ENCODE measurements at regions not wholly inside any gene's neighbourhood (a gene's known extent, or its start where the extent isn't known, plus 50 kb on each side); places are given as distances from the start of the nearest gene placed in this dataset.

DNA sequence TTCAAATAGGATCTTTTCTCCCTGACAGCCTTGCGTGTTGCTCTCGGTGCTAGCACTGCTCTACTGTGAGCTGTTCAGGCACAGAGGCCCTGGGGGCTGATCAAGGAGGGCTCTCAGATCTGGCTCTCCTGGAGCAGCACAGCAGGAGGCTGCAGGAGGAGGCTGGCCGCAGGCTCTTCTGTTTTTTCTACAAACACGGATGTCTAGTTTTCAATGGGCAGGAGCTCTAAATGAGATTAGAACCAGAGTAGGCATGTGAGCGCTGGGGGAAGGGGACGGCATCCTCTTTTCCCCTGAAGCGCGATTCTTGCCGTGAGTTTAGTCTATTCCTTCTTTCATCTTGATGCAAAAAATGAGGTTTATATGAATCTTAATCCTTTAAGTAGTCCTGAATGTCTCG, 61.7 kb upstream of the IRX4 start:
- TF ChIP-seq POLR2A (IDR thresholded peaks at IDR 0.05; ENCODE audit: borderline replicate concordance, extremely low read depth, insufficient read depth, insufficient read length) (no peak), ZFX (IDR thresholded peaks at IDR 0.05) (no peak), POLR2AphosphoS5 (IDR thresholded peaks at IDR 0.05; ENCODE audit: low read depth, low read length) (no peak), SP1 (IDR thresholded peaks at IDR 0.05; ENCODE audit: low read depth) (no peak)
- TF ChIP-seq, protein P1, sequence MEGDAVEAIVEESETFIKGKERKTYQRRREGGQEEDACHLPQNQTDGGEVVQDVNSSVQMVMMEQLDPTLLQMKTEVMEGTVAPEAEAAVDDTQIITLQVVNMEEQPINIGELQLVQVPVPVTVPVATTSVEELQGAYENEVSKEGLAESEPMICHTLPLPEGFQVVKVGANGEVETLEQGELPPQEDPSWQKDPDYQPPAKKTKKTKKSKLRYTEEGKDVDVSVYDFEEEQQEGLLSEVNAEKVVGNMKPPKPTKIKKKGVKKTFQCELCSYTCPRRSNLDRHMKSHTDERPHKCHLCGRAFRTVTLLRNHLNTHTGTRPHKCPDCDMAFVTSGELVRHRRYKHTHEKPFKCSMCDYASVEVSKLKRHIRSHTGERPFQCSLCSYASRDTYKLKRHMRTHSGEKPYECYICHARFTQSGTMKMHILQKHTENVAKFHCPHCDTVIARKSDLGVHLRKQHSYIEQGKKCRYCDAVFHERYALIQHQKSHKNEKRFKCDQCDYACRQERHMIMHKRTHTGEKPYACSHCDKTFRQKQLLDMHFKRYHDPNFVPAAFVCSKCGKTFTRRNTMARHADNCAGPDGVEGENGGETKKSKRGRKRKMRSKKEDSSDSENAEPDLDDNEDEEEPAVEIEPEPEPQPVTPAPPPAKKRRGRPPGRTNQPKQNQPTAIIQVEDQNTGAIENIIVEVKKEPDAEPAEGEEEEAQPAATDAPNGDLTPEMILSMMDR (IDR thresholded peaks at IDR 0.05 in 2 of 3, conservative IDR thresholded peaks at IDR 0.05 in 1 of 3; ENCODE audit: borderline replicate concordance in 1 of 3, insufficient read depth in 1 of 3, low read depth in 2 of 3, low read length in 2 of 3): no peak
- TF ChIP-seq, protein P2, sequence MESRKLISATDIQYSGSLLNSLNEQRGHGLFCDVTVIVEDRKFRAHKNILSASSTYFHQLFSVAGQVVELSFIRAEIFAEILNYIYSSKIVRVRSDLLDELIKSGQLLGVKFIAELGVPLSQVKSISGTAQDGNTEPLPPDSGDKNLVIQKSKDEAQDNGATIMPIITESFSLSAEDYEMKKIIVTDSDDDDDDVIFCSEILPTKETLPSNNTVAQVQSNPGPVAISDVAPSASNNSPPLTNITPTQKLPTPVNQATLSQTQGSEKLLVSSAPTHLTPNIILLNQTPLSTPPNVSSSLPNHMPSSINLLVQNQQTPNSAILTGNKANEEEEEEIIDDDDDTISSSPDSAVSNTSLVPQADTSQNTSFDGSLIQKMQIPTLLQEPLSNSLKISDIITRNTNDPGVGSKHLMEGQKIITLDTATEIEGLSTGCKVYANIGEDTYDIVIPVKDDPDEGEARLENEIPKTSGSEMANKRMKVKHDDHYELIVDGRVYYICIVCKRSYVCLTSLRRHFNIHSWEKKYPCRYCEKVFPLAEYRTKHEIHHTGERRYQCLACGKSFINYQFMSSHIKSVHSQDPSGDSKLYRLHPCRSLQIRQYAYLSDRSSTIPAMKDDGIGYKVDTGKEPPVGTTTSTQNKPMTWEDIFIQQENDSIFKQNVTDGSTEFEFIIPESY (IDR thresholded peaks at IDR 0.05; ENCODE audit: extremely low read depth, insufficient replicate concordance, low read length): no peak

More for the DNA sequence above, 61.7 kb upstream of the IRX4 start:
- intact Hi-C loops (cut with micrococcal nuclease): no loop called here
- no peak for ATAC-seq
- no peaks in the 10 kb centered on the region for H4K20me1 ChIP-seq (ENCODE audit: insufficient read depth)
- H3K79me2 ChIP-seq (ENCODE audit: insufficient read depth, low read length): no peaks in the 10 kb centered on the region
- H3K4me1 ChIP-seq (ENCODE audit: control insufficient read depth in 1 of 2, insufficient read depth in 2 of 2, low read length in 2 of 2): peaks cover 0 to 10% of the 10 kb centered on the region in 2 experiments; a peak in 2 of 4 replicates
- H3K9me3 ChIP-seq (ENCODE audit: control insufficient read depth in 1 of 2, insufficient read depth in 1 of 2, low read depth in 1 of 2, low read length in 2 of 2): no peaks in the 10 kb centered on the region
- no peak overlapping the region for H3K4me2 ChIP-seq (ENCODE audit: low read length)
- H3K36me3 ChIP-seq (ENCODE audit: control insufficient read depth in 1 of 2, insufficient read depth in 2 of 2, low read length in 2 of 2): no peaks in the 10 kb centered on the region
- DNase-seq (ENCODE audit: low read depth, low spot score): no peak
- ChIA-PET CTCF (no interaction called here), RAD21 (ENCODE audit: low non-redundant PET in 1 of 2, low total read pairs in 2 of 2, uncharacterized antibody in 2 of 2, unreplicated experiment in 2 of 2) (no interaction called here), POLR2A (no interaction called here)
- H3K9ac ChIP-seq (ENCODE audit: low read length): no peak overlapping the region
- H3K4me3 ChIP-seq (replicated peaks in 1 of 2; ENCODE audit: low read depth in 1 of 2, low read length in 2 of 2): no peak overlapping the region
- BruUV-seq (replicated peaks): no TSS peak
- H3K9me2 ChIP-seq (ENCODE audit: insufficient read depth): no peaks in the 10 kb centered on the region
- H2AFZ ChIP-seq (ENCODE audit: low read depth, low read length, poor library complexity, severe bottlenecking): no peak overlapping the region
- peaks cover 29% of the 10 kb centered on the region; the same call in 1 of the 2 replicates for H3K27me3 ChIP-seq (ENCODE audit: insufficient read depth, low read length)
- no peak overlapping the region for H3K27ac ChIP-seq (ENCODE audit: low read depth, low read length)

Measured in HCT116 (cell line).